Hematopoietic multipotent progenitor cell treated with erythropoietin and hydrocortisone succinate and interleukin-3 and kit ligand, for 6 days (in vitro differentiated cells): ENCODE measurements at regions not wholly inside any gene's neighbourhood (a gene's known extent, or its start where the extent isn't known, plus 50 kb on each side); places are given as distances from the start of the nearest gene placed in this dataset.

Source experiments
- DNase-seq: peaks from one replicate; pipeline ENCODE4 v3.0.0-alpha.2; 2015

DNA sequence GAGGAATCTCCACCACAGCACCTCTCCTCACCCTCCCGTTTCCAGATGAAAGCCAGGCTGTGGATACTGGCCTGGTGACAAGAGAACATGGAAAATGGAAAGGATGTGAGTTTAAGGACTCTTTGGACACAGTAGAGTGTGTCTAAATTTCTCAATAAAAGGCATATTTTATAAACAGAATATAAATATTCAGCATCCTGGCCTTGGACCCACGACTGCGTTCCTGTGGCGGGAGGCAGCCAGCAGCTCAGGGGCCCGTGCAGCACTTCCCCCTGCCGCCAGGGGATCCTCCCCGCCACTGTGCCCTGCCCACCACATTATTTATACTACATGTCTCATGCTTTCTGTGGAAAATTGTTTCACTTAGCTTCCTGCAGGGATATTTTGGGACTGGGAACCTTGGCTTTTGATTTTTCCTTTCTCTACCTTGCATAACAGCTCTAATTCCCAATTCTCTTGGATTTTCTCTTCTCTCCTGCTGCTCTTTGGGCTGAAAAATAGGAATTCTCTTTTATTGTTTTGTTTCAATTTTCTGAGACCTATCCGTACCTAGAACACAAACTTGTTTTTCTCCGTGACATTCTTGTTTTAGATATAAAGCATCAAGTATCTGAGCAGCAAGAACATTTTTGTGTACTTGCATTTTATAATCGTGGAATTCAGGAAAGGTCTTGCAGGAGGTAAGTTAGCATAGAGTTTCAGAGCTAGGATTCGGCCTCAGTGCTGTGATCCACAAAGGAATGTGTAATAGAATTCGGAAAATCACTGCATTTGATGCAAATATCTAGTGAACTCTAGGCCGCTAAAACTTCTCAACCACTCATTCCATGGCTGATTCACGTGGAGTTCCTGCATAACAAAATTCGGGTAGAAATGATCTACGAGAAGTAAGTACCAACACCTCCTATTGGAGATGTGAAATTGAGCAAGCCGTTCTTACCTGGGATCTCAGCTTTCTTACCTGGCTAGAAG lies 107.7 kb upstream of the SPATA13 start:
- no peak for DNase-seq

DNA sequence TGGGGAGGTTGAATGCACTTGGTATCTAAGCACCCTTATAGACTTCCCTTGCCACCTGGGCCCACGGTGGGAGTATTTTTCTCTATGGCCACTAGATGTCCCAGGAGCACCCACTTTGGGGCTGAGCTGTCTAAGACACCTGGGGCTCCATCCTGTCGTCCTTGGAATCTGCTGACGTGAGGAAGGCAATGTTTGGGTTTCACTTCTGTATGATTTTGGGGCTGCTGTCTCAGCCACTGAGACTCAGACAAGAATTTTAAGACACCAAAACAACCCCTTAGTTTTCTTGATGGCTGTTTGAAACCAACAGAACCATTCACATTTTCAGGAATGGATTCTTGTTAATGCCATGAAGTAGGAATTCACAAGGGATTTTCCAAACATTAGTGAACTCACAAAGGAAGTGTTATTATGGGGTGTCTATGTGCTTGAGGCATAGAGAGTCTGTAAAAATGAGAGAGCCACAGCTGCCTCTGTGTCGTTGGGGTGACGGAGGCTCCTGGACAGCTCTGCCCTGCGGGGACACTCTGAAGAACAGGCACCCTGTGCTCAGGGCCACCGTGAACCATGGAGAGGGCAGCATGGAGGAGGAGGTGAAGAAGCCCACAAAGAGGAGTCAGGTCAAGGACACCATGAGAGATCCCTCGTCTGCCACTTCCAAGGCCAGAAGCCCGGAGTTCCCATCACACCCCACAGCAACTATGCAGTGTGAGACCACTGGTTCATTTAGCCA lies 106.8 kb upstream of the SPATA13 start:
- peak; percentile 84 for DNase-seq

DNA sequence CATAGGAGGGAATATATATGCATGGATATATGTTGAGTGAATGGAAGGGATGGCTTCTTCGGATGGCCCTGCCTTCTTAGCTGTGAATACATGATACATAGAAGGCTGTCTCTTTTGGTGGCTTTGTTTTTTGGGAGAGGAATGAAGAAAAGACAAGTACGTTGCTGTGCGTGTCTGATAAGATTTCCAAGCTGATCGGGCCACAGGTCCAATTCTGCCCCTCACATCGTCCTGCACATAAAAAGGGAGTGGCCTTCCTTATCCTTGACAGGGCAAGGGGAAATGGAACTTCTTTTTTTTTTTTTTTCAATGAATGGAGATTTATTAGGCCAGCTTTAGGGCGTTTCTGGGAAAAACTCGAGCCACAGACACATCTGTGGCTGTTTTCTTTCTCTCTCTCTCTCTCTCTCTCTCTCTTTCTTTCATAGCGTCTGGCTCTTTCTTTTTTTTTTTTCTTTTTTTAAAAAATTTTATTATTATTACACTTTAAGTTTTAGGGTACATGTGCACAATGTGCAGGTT lies 103.8 kb upstream of the SPATA13 start:
- peak; percentile 63 for DNase-seq

DNA sequence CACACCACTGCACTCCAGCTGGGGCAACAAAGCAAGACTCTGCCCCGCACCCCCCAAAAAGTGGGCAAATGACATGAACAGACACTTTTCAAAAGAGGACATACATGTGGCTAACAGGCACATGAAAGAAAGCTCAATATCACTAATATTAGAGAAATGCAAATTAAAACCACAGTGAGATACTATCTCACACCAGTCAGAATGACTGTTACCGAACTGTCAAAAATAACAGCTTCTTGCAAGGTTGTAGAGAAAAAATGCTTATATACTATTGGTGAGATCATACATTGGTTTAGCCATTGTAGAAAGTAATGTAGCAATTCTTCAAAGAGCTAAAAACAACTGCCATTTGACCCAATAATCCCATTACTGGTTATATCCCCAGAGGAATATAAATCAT lies 99.5 kb upstream of the SPATA13 start:
- DNase-seq: no peak

DNA sequence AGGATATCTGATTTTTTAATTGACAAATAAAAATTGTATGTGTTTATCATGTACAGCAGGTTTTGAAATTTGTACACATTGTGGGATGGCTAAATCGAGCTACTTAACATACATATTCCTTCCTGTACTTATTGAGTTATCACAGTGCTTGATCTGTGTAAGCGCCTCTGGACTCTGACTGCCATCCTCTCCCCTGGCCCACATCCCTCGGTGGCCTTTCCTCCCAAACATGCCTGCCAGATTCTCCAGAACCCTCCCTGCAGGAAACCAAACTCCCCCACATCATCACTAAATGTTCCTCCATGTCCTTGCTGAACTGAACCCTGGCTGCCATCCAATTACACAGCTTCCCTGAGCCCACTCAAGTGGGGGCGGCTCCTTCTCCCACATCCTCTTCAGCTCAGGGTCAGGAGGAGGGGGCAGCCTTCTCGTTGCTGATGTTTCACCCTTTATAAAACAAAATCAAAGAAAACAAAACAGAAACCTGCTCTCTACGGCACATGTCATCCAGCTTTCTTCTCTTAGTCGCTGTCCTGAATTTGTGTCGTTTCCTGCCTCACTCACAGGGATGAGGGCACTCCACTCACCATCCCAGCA lies 97.1 kb upstream of the SPATA13 start:
- no peak for DNase-seq

DNA sequence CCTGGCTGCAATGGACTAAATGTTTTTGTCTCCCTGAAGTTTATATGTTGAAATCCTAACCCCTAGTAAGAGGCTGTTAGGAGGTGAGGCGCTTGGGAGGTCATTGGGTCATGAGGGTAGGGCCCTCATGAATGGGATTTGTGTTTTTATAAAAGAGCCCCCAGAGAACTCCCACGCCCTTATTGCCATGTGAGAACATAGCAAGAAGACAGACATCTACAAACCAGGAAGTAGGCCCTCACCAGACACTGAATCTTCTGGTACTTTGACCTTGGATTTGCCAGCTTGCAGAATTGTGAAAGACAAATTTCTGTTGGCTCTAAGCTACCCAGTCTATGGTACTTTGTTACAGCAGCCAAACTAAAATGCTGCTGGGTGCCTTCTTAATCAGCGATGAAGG lies 96.1 kb upstream of the SPATA13 start:
- no peak for DNase-seq

- DNase-seq: no peak
These were observed 95.3 kb upstream of the SPATA13 start for GRCh38 chr13:24065176-24065575.

GRCh38 chr13:24066405-24067295 lies 93.9 kb upstream of the SPATA13 start:
- no peak for DNase-seq

DNA sequence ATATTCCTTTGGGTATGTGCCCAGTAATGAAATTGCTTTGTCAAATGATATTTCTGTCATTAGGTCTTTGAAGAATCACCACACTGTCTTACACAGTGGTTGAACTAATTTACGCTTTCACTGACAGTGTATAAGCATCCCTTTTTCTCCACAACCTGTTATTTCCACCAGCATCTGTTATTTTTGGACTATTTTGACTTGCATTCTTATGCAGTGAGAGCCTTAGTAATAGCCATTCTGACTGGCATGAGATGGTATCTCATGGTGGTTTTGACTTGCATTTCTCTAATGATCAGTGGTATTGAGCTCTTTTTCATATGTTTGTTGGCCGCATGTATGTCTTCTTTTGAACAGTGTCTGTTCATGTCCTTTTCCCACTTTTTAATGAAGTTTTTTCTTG lies 92.0 kb upstream of the SPATA13 start:
- DNase-seq: no peak

- DNase-seq: no peak
These were observed 89.5 kb upstream of the SPATA13 start for GRCh38 chr13:24071016-24071415.

DNA sequence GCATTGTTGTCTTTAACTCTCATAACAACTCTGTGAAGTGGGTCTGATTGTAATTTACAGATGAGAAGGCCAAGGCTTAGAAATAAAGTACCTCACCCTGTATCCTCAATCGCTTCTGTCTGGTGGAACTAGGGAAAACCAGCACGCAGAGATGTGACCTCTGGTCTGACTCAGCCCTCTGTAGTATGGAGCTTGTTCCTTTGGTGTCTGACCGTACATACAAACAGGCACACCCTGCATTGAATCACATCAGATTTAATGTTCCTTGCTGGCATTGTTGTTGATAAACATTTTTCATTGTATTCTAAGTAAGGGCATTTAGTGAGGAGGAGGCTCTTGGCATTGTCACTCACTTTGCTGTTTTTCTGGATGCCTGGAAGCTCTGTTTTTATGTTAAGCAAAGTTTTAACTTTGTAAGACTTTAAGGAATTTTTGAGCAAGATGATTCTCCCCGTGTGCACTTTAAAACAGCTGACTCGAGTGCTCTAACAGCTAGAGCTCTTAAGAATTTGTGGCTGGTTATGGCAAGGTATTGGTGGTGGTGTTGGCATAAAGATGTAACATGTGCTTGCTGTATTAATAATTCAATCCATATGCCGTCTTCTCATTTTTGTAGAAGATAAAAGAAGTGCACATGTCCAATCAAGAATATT lies 89.0 kb upstream of the SPATA13 start:
- no peak for DNase-seq

GRCh38 chr13:24073657-24074056 lies 86.9 kb upstream of the SPATA13 start:
- no peak for DNase-seq

GRCh38 chr13:24074678-24075077 lies 85.8 kb upstream of the SPATA13 start:
- peak; percentile 14 for DNase-seq

DNA sequence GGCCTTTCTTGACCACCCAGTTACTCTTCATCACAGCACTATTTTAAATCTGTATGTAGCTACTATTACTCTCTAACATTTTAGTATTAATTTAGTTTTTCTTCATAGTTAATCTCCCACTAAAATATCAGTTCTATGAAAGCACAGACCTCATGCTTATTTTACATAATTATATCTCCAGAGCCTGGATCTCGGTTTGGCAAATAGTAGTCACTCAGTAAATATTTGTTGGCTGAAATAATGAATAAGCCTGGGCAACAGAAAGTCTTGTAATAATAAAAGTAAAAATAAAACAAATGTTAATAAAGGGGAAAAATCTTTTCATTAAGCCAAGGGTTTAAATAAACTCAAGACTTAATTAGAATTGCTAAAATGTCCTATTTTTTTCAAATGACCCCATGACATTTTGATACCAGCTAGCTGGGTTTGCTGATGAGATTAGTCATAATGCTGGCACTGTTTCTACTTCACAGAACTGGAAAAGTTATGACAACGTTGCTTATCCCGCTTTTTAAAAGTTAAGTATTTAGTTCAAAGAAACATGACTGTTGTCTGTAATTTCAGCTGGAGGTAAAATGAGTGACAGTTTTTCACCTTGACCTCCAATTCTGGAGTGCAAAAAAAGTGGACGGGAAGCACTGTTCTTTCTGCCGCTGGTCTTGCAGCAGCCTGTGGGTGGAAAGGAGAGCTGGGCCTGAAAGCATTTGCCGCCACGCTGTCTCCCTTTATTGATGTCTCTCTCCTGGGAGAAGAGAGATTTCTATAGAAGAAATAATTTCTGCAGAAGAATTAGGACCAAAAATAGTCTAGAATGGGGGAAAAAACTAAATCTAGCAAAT lies 85.2 kb upstream of the SPATA13 start:
- no peak for DNase-seq

DNA sequence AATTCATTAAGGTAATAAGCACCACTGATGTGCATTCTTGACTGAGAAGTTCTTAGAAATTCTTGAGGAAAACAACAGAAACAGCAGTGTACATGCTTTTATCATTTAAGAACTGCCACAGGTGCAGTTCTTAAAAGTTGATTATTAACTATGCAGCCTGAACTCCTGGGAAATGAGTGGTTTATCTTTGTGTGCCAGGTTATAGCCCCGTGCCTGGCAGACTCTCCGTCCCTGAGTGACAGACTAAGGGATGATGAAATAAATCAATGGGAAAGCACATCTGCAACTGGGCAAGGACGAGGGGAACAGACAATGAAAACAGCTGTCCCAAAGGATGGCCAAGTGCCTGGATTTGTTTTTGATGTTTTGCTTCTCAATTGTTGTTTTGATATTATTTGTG lies 84.4 kb upstream of the SPATA13 start:
- peak; percentile 25 for DNase-seq

GRCh38 chr13:24076636-24077035 lies 83.9 kb upstream of the SPATA13 start:
- no peak for DNase-seq

GRCh38 chr13:24080134-24080533 lies 80.4 kb upstream of the SPATA13 start:
- no peak for DNase-seq

DNA sequence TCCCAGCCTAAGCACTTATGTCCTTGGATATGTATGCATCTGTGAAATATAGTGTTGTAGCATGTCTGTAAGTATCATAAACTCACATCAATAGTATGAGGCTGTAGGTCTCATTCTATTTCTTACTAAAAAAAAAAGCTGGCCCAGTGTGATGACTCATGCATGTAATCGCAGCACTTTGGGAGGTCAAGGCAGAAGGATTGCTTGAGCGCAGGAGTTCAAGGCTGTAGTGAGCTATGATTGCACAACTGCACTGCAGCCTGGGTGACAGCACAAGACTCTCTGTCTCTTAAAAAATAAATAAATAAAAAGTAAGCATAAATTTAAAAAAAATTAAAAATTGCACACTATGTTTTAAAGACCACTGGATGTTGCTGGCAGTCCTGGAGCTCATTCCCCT lies 79.1 kb upstream of the SPATA13 start:
- no peak for DNase-seq

- no peak for DNase-seq
These were observed 77.4 kb upstream of the SPATA13 start for GRCh38 chr13:24083141-24083540.

DNA sequence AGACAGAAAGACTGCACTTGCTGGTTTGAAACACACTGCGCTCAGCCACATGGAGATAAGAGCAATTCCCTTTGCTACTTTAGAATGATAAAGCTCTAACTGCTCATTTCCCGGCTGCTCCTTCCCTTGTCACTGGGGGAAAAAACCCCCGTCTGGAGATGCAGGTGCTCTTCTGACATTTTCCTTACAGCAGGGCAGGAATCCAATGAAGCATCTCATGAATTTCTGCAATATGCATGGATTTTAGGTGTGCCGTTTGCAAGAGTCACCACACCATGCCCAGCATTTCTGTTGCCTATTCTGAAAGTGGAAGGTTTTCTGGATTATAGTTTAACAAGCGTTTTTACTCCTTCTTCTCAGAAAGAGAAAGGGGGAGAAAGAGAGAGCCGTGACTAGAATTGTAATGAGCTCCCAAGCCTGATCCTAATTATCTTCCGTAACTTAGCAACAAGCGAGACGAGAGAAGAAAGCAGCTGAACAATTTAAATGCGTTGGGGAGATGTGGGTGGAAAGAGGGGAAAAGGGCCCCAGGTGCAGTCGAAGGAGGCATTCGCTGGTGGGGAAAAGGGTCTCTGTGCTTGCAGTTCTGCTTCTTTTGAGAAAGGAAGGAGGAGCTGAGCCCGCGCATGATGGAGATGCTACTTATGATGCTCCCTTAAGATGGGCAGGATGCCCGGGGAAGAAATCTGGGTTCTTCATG lies 76.6 kb upstream of the SPATA13 start:
- DNase-seq: no peak
